Hematopoietic multipotent progenitor cell (in vitro differentiated cells): ENCODE measurements at regions not wholly inside any gene's neighbourhood (a gene's known extent, or its start where the extent isn't known, plus 50 kb on each side); places are given as distances from the start of the nearest gene placed in this dataset.
"Not testable (repeated sequence)": the region's sequence is repeated elsewhere in the genome, so short reads cannot be mapped to it uniquely, and the experiment has no call there.

Experiments used
- DNase-seq, 3 donors: peaks; one replicate each; pipeline ENCODE4 v3.0.0-alpha.2; 2011 to 2015; ENCODE audit warnings: low read depth in 2 of 3, low spot score in 2 of 3

DNA sequence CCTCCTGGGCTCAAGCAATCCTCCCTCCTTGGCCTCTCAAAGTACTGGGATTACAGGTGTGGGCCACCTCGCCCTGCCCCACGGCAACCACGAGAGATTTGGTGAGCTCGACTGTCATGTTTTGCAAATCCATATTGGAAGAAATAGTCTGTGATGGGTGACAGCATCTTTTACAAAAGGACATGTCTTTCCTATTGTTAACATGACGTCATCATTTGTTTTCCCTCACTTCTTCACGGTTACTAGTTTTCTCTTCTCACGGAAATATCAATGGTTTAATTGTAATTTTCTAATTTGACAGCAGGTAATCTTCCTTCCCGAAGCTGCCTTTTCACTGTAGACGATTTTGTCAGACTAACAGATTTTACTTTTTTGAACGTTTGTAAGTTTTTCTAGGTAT is 110.8 kb upstream of the GREM2 start:
- DNase-seq: no peak

GRCh38 chr1:240720976-240721375 is 109.0 kb upstream of the GREM2 start:
- DNase-seq: no peak

GRCh38 chr1:240719953-240720700 is 108.2 kb upstream of the GREM2 start:
- DNase-seq: no peak

- not testable (repeated sequence) for DNase-seq
Observed at GRCh38 chr1:240716538-240716937, 104.6 kb upstream of the GREM2 start.

GRCh38 chr1:240714568-240715292 is 102.8 kb upstream of the GREM2 start:
- DNase-seq: no peak

DNA sequence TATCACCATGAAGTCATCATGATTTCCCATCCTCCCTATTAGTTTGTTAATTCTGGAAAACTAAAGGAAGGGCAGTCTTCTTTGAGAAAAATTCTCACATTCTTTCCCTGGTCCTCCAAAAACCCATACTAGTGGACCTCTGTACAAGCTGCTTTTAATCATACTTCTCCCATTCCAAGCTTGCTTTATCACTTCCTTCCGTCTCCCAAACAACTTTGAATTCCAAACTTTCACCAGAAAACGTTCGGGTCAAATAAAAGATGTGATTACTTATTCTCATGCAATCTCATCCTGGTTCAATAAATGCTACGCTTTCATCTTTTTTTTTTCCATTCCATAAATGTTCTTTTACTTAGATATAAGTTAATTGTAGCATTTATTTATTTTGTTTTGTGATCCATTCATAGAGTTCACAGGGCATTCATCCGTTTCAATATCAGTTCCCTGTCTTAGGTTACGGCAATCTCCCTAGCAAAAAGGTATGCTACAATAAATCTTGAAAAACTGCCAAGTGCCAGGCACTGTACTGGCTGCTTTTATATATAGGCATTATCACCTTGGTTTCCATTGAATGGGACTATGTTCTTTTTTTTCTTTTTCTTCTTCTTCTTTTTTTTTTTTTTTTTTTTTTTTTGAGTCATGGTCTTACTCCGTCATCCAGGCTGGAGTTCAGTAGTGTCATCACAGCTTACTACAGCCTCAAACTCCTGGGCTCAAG is 100.2 kb upstream of the GREM2 start:
- DNase-seq: no peak

DNA sequence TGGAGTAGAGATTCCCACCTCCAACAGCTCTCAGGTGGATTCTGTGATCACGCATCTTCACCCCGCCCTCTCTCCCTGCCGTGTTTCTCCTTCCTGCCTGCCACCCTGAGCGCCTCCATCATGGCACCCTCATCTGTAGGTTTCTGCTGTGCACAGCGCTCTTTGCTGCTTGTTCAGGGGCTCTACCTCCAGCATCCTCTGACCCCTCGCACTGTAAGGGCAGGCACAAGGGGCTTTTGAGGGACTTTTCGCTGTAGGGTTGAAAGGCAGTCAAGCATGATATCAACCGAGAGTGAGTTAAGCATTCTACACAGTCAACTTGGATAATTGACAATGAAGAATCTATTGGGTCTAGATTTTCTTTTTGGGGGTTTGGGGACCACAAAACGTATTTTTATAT is 99.1 kb upstream of the GREM2 start:
- DNase-seq: no peak

- no peak for DNase-seq
Observed at GRCh38 chr1:240709676-240710075, 97.7 kb upstream of the GREM2 start.

DNA sequence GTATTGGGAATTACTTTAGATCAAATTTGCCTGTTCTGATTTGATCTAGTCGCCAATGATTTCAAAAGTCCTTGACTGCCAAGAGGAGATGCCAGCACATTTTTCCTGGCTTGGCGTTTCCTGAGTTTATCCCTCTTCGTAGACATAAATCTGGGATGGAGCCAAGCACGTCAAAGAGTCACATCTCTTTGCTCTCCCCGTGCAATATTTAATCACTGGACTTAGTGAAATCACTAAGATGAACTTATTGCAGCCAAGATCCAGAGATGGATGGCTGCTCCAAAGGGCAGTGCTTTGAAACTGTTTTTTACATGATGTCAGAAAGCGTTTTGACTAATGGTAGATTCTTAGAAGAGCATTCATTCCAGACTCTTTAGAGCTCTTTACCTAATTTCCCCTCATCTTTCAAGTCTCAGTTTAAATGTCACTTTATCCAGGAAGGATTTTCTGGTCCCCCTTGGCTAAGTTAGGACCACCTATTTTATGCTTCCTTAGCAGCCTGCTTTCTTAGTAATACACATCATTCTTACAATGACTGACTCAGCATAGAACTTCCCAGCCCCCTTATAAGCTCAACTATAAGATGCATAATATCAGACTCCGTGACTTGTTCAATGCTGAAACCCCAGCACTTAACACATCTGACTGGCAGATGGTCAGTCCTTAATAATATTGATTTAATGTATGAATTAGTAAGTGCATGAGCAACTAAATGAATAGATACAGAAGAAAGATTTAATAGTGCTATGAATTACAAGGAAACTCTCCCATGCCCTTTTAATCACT is 94.4 kb upstream of the GREM2 start:
- no peak for DNase-seq

DNA sequence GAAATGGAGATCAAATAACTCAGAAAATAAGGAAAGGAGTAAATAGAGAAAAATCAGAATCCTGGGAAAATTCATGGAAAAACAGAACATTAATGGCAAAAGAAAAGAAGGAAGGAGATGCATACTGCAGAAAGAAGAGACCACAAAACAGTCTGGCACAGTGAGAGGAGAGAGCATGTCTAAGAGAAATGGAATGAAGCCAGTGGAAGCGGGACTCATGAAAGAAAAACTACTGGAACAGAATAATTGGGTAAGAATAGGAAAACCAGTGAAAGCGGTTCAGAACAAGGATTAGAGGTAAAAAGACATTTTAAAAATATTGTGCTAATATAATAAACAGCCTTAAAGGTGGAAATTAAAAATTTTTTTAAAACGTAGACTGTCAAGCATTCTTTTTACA is 93.6 kb upstream of the GREM2 start:
- no peak for DNase-seq

GRCh38 chr1:240701412-240701811 is 89.5 kb upstream of the GREM2 start:
- no peak for DNase-seq

- DNase-seq: no peak
Observed at GRCh38 chr1:240695416-240695815, 83.5 kb upstream of the GREM2 start.

- DNase-seq: no peak
Observed at GRCh38 chr1:240693844-240694243, 81.9 kb upstream of the GREM2 start.

GRCh38 chr1:240693036-240693435 is 81.1 kb upstream of the GREM2 start:
- DNase-seq: no peak

- DNase-seq: peak in 1 of 3 donors; percentile 8
Observed at GRCh38 chr1:240691909-240692705, 80.2 kb upstream of the GREM2 start.

DNA sequence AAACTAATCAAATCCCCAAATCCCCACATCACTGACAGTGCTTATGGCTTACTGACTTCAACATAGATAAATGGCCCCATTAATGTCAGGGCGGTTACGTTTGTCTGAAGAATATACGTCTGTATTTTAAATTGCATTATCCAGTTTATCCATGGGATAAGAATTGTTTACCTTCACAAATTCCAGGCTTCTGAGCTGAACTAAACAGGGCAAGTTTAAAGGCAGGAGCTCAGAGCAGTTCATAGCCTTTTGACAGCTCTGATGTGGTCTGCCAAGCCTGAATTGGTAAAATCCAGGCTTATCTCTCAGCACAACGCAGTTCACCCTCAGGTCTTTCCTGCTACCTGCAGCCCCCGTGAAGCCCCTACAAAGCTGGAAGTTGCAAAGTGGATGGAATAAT is 79.5 kb upstream of the GREM2 start:
- DNase-seq: no peak

GRCh38 chr1:240687820-240688219 is 75.9 kb upstream of the GREM2 start:
- no peak for DNase-seq

GRCh38 chr1:240683576-240683975 is 71.6 kb upstream of the GREM2 start:
- DNase-seq: no peak

DNA sequence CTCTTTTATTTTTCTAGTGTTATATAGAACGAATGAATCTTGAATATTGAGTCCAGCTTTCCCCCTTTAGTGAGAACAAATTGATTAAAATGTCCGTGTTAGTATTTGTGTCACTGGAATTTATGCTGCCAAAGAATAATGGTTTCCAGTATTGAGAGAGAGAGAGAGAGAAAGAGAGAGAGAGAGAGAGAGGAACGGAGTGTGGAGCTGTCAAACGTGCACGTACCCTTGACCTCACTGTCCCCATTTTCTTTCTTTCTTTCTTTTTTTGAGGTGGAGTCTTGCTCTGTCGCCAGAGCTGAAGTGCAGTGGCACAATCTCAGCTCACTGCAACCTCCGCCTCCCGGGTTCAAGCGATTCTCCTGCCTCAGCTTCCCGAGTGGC is 70.9 kb upstream of the GREM2 start:
- no peak for DNase-seq

GRCh38 chr1:240682166-240682858 is 70.4 kb upstream of the GREM2 start:
- no peak for DNase-seq
